Ishikawa (cell line): ENCODE measurements at regions not wholly inside any gene's neighbourhood (a gene's known extent, or its start where the extent isn't known, plus 50 kb on each side); places are given as distances from the start of the nearest gene placed in this dataset.

ENCODE experiments used
- CEBPB ChIP-seq: IDR thresholded peaks from 2 replicates; pipeline ENCODE4 v1.6.1; 2012
- CREB1 ChIP-seq: IDR thresholded peaks from 2 replicates; pipeline ENCODE4 v1.6.1; 2012; ENCODE audit warnings: low read depth
- EGR1 ChIP-seq: IDR thresholded peaks from 2 replicates; pipeline ENCODE4 v1.6.1; 2012
- EP300 ChIP-seq: IDR thresholded peaks from 2 replicates; pipeline ENCODE4 v1.6.1; 2012; ENCODE audit warnings: borderline replicate concordance
- FOXM1 ChIP-seq: IDR thresholded peaks from 2 replicates; pipeline ENCODE4 v1.6.1; 2012; ENCODE audit warnings: low read depth, borderline replicate concordance
- MAX ChIP-seq: IDR thresholded peaks from 2 replicates; pipeline ENCODE4 v1.6.1; 2012
- NFIC ChIP-seq: IDR thresholded peaks from 2 replicates; pipeline ENCODE4 v1.6.1; 2012
- RAD21 ChIP-seq: IDR thresholded peaks from 2 replicates; pipeline ENCODE4 v1.6.1; 2012; ENCODE audit warnings: low read depth
- TAF1 ChIP-seq: IDR thresholded peaks from 2 replicates; pipeline ENCODE4 v1.6.1; 2012; ENCODE audit warnings: low read depth, mild to moderate bottlenecking
- TCF12 ChIP-seq: IDR thresholded peaks from 2 replicates; pipeline ENCODE4 v1.6.1; 2012; ENCODE audit warnings: low read depth
- TEAD4 ChIP-seq: IDR thresholded peaks from 2 replicates; pipeline ENCODE4 v1.6.1; 2012
- YY1 ChIP-seq: IDR thresholded peaks from 2 replicates; pipeline ENCODE4 v1.6.1; 2012; ENCODE audit warnings: low read depth
- ZBTB7A ChIP-seq: IDR thresholded peaks from 2 replicates; pipeline ENCODE4 v1.6.1; 2012; ENCODE audit warnings: low read depth
- TF ChIP-seq, protein P1 (sequence below): IDR thresholded peaks from 2 replicates; pipeline ENCODE4 v1.6.1; 2012
- TF ChIP-seq, protein P2 (sequence below): IDR thresholded peaks from 2 replicates; pipeline ENCODE4 v1.6.1; 2012; ENCODE audit warnings: low read depth, mild to moderate bottlenecking

DNA sequence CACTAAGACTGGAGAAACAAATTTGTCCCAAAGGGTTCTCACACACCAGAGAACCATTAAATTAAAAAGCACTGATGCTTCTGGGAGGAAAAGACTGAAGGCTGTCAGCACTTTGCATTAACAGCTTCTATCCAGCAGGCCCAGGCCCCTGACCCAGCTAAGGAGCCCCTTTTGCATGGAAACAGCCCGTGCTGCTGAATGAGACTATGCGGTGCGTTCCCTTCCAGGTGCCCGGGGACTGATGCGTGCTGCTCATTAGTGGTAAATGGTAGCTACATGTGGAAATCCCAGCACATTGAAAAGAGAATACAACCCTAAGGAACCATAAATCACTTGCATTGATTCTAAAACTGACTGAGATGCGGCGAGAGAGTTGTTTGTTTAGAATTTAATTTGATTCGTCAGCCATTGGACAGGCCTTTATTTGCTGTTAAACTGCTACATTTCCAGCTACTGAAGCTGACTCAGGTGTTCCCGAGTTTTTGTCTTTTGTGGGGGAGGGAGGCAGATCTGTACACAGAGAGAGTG, 351.0 kb upstream of the SLC24A2 start:
- TF ChIP-seq NFIC (no peak), TAF1 (no peak), TCF12 (no peak), EGR1 (no peak), ZBTB7A (no peak), CEBPB (no peak), CREB1 (no peak), TEAD4 (no peak), EP300 (no peak), YY1 (no peak), RAD21 (no peak), MAX (no peak)
- TF ChIP-seq, protein P1, sequence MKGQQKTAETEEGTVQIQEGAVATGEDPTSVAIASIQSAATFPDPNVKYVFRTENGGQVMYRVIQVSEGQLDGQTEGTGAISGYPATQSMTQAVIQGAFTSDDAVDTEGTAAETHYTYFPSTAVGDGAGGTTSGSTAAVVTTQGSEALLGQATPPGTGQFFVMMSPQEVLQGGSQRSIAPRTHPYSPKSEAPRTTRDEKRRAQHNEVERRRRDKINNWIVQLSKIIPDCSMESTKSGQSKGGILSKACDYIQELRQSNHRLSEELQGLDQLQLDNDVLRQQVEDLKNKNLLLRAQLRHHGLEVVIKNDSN: no peak

- TF ChIP-seq YY1 (no peak), CREB1 (no peak), RAD21 (no peak), TEAD4 (no peak), EGR1 (no peak), EP300 (no peak), NFIC (no peak), CEBPB (no peak), TCF12 (no peak), FOXM1 (no peak), MAX (no peak), TAF1 (no peak), ZBTB7A (no peak)
- TF ChIP-seq, protein P2, sequence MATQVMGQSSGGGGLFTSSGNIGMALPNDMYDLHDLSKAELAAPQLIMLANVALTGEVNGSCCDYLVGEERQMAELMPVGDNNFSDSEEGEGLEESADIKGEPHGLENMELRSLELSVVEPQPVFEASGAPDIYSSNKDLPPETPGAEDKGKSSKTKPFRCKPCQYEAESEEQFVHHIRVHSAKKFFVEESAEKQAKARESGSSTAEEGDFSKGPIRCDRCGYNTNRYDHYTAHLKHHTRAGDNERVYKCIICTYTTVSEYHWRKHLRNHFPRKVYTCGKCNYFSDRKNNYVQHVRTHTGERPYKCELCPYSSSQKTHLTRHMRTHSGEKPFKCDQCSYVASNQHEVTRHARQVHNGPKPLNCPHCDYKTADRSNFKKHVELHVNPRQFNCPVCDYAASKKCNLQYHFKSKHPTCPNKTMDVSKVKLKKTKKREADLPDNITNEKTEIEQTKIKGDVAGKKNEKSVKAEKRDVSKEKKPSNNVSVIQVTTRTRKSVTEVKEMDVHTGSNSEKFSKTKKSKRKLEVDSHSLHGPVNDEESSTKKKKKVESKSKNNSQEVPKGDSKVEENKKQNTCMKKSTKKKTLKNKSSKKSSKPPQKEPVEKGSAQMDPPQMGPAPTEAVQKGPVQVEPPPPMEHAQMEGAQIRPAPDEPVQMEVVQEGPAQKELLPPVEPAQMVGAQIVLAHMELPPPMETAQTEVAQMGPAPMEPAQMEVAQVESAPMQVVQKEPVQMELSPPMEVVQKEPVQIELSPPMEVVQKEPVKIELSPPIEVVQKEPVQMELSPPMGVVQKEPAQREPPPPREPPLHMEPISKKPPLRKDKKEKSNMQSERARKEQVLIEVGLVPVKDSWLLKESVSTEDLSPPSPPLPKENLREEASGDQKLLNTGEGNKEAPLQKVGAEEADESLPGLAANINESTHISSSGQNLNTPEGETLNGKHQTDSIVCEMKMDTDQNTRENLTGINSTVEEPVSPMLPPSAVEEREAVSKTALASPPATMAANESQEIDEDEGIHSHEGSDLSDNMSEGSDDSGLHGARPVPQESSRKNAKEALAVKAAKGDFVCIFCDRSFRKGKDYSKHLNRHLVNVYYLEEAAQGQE: no peak
- TF ChIP-seq, protein P1: no peak
These were observed 350.0 kb upstream of the SLC24A2 start for GRCh38 chr9:20138841-20139240.

DNA sequence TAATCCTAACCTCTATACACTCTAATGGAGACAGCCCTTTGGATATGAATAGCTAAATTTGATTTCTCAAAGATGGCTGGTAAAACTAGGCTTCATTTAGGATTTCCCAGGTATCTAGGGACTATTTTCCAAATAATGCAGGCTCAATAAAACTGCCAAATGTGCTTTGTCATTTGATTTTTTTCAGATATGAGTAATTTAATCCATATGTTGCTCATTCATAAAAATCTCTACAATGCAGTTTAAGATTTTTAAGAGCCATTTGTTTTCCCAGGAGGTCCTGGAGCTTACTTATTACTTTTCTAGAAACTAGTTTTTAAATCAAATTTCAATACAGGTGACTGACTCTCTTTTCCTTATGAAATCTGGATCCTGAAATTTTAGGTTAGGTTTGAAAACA, 349.3 kb upstream of the SLC24A2 start:
- TF ChIP-seq, protein P2: no peak
- no peak for TF ChIP-seq CREB1
- TF ChIP-seq CEBPB: no peak
- TF ChIP-seq NFIC: no peak
- no peak for TF ChIP-seq EP300
- TF ChIP-seq TAF1: no peak
- TF ChIP-seq, protein P1: no peak
- no peak for TF ChIP-seq RAD21
- TF ChIP-seq FOXM1: no peak
- no peak for TF ChIP-seq TEAD4
- no peak for TF ChIP-seq EGR1
- no peak for TF ChIP-seq YY1
- no peak for TF ChIP-seq TCF12
- no peak for TF ChIP-seq ZBTB7A
- TF ChIP-seq MAX: no peak

DNA sequence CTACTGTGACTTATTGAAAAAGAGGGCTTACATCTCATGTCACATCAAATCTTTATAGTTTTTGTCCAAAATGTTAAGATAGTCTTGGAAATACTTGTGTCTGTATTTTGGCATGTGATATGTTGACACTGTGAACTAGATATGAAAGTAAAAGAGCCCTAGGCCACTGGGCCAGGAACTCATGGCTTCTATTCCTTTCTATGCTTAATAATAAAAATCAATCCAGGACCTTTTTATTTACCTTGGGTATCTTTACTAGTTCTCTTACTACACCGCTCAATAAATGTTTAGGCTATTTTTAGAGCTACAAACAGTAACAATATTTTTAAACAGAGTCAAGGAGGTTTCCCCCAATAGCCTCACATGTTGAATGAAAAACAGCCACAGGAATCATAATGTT, 348.6 kb upstream of the SLC24A2 start:
- TF ChIP-seq NFIC (no peak), EP300 (no peak), CREB1 (no peak), RAD21 (no peak), TCF12 (no peak), CEBPB (no peak), MAX (no peak), ZBTB7A (no peak), YY1 (no peak), TAF1 (no peak), EGR1 (no peak), TEAD4 (no peak), FOXM1 (no peak)
- TF ChIP-seq, protein P2: no peak
- TF ChIP-seq, protein P1: no peak
